ENCODE measurements at regions not wholly inside any gene's neighbourhood (a gene's known extent, or its start where the extent isn't known, plus 50 kb on each side); places are given as distances from the start of the nearest gene placed in this dataset.

GRCh38 chr4:141430686-141431085, 205.7 kb upstream of the IL15 start:
- Histone ChIP-seq H3K27me3 (no peaks in the 10 kb centered on the region), H3K4me1 (peaks cover 0 to 2% (median 0%) of the 10 kb centered on the region in 4 donors), H3K36me3 (no peaks in the 10 kb centered on the region), H3K9me3 (no peaks in the 10 kb centered on the region), H3K27ac (no peak overlapping the region), H3K4me3 (no peak overlapping the region)
- no peak for DNase-seq (ENCODE audit: low spot score in 2 of 2)
- no peak for TF ChIP-seq POLR2A (IDR thresholded peaks at IDR 0.05)
- TF ChIP-seq CTCF (IDR thresholded peaks at IDR 0.05) = no peak
- TF ChIP-seq EP300 (IDR thresholded peaks at IDR 0.05) = no peak
- WGBS, 2 donors = 88 to 90% methylated on average over 4 of the region's 4 CpGs

- H3K27ac ChIP-seq = peak overlapping the region in 1 of 4 donors; percentile 42
- H3K27me3 ChIP-seq = no peaks in the 10 kb centered on the region
- H3K4me1 ChIP-seq = peaks cover 0 to 8% (median 0%) of the 10 kb centered on the region in 4 donors
- H3K36me3 ChIP-seq = no peaks in the 10 kb centered on the region
- 57 to 69% methylated on average over 2 of the region's 2 CpGs for WGBS, 2 donors
- no peak overlapping the region for H3K4me3 ChIP-seq
- TF ChIP-seq CTCF (IDR thresholded peaks at IDR 0.05) = no peak
- TF ChIP-seq POLR2A (IDR thresholded peaks at IDR 0.05) = no peak
- TF ChIP-seq EP300 (IDR thresholded peaks at IDR 0.05) = no peak
- no peaks in the 10 kb centered on the region for H3K9me3 ChIP-seq
- no peak for DNase-seq (ENCODE audit: low spot score in 2 of 2)
Measured at GRCh38 chr4:141432000-141432712, 204.2 kb upstream of the IL15 start.

GRCh38 chr4:141435446-141436225, 200.7 kb upstream of the IL15 start:
- DNase-seq (ENCODE audit: low spot score in 2 of 2) = no peak
- WGBS, 2 donors = 31 to 33% methylated on average over 3 of the region's 3 CpGs

GRCh38 chr4:141439223-141439622, 197.2 kb upstream of the IL15 start:
- 91 to 93% methylated on average over 1 of the region's 1 CpG for WGBS, 2 donors
- TF ChIP-seq CTCF (IDR thresholded peaks at IDR 0.05) = no peak
- TF ChIP-seq POLR2A (IDR thresholded peaks at IDR 0.05) = no peak
- TF ChIP-seq EP300 (IDR thresholded peaks at IDR 0.05) = no peak
- no peaks in the 10 kb centered on the region for H3K9me3 ChIP-seq

More at GRCh38 chr4:141435446-141436225, 200.7 kb upstream of the IL15 start:
- H3K4me1 ChIP-seq = peaks cover 0 to 8% (median 0%) of the 10 kb centered on the region in 4 donors
- TF ChIP-seq POLR2A (IDR thresholded peaks at IDR 0.05) (no peak), EP300 (IDR thresholded peaks at IDR 0.05) (no peak), CTCF (IDR thresholded peaks at IDR 0.05) (no peak)
- no peaks in the 10 kb centered on the region for H3K9me3 ChIP-seq
- peak overlapping the region in 1 of 4 donors; percentile 15 for H3K27ac ChIP-seq
- H3K36me3 ChIP-seq = no peaks in the 10 kb centered on the region
- no peaks in the 10 kb centered on the region for H3K27me3 ChIP-seq
- no peak overlapping the region for H3K4me3 ChIP-seq

GRCh38 chr4:141447761-141448160, 188.6 kb upstream of the IL15 start:
- WGBS, 2 donors = 74 to 76% methylated on average over 1 of the region's 1 CpG
- Histone ChIP-seq H3K4me3 (no peak overlapping the region), H3K27me3 (no peaks in the 10 kb centered on the region), H3K9me3 (no peaks in the 10 kb centered on the region), H3K36me3 (no peaks in the 10 kb centered on the region), H3K27ac (no peak overlapping the region), H3K4me1 (no peaks in the 10 kb centered on the region)
- no peak for DNase-seq (ENCODE audit: low spot score in 2 of 2)
- TF ChIP-seq POLR2A (IDR thresholded peaks at IDR 0.05) (no peak), EP300 (IDR thresholded peaks at IDR 0.05) (no peak), CTCF (IDR thresholded peaks at IDR 0.05) (no peak)

More at GRCh38 chr4:141439223-141439622, 197.2 kb upstream of the IL15 start:
- Histone ChIP-seq H3K4me3 (no peak overlapping the region), H3K36me3 (no peaks in the 10 kb centered on the region), H3K4me1 (peaks cover 0 to 8% (median 0%) of the 10 kb centered on the region in 4 donors), H3K27me3 (no peaks in the 10 kb centered on the region), H3K27ac (no peak overlapping the region)
- DNase-seq (ENCODE audit: low spot score in 2 of 2) = no peak

Data from tibial nerve (tissue), 4 donors.